ENCODE measurements at regions not wholly inside any gene's neighbourhood (a gene's known extent, or its start where the extent isn't known, plus 50 kb on each side); places are given as distances from the start of the nearest gene placed in this dataset.

GRCh38 chr12:33763331-33763730 lies 259.0 kb upstream of the ALG10 start:
- no peak for TF ChIP-seq POLR2A (IDR thresholded peaks at IDR 0.05)
- TF ChIP-seq, protein P1, sequence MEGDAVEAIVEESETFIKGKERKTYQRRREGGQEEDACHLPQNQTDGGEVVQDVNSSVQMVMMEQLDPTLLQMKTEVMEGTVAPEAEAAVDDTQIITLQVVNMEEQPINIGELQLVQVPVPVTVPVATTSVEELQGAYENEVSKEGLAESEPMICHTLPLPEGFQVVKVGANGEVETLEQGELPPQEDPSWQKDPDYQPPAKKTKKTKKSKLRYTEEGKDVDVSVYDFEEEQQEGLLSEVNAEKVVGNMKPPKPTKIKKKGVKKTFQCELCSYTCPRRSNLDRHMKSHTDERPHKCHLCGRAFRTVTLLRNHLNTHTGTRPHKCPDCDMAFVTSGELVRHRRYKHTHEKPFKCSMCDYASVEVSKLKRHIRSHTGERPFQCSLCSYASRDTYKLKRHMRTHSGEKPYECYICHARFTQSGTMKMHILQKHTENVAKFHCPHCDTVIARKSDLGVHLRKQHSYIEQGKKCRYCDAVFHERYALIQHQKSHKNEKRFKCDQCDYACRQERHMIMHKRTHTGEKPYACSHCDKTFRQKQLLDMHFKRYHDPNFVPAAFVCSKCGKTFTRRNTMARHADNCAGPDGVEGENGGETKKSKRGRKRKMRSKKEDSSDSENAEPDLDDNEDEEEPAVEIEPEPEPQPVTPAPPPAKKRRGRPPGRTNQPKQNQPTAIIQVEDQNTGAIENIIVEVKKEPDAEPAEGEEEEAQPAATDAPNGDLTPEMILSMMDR (IDR thresholded peaks at IDR 0.05), result no peak

All from heart left ventricle (tissue), 13 donors.